Endothelial cell (in vitro differentiated cells): ENCODE measurements at regions not wholly inside any gene's neighbourhood (a gene's known extent, or its start where the extent isn't known, plus 50 kb on each side); places are given as distances from the start of the nearest gene placed in this dataset.

Source experiments
- DNase-seq: peaks from one replicate; pipeline ENCODE4 v3.0.0; 2021; ENCODE audit warnings: low spot score
- H3K27ac Mint-ChIP-seq: one replicate; pipeline ENCODE4 v1.8.0; 2021; ENCODE audit warnings: mixed read lengths, inconsistent platforms; ENCODE audit not compliant: unreplicated experiment
- H3K27me3 Mint-ChIP-seq: one replicate; pipeline ENCODE4 v1.8.0; 2021; ENCODE audit warnings: mild to moderate bottlenecking, moderate library complexity, mixed read lengths, inconsistent platforms; ENCODE audit not compliant: unreplicated experiment
- H3K36me3 Mint-ChIP-seq: one replicate; pipeline ENCODE4 v1.8.0; 2021; ENCODE audit warnings: mild to moderate bottlenecking, low read depth, mixed read lengths, inconsistent platforms; ENCODE audit not compliant: unreplicated experiment
- H3K4me1 Mint-ChIP-seq: one replicate; pipeline ENCODE4 v1.8.0; 2021; ENCODE audit warnings: mild to moderate bottlenecking, mixed read lengths, inconsistent platforms; ENCODE audit not compliant: unreplicated experiment
- H3K4me3 Mint-ChIP-seq: one replicate; pipeline ENCODE4 v1.8.0; 2021; ENCODE audit warnings: mild to moderate bottlenecking, mixed read lengths, inconsistent platforms; ENCODE audit not compliant: unreplicated experiment
- H3K9me3 Mint-ChIP-seq: one replicate; pipeline ENCODE4 v1.8.0; 2021; ENCODE audit warnings: mixed read lengths, inconsistent platforms; ENCODE audit not compliant: unreplicated experiment
- CTCF ChIP-seq: fragments of 200-600 bp; sonication (generic); IDR thresholded peaks from one replicate; pipeline ENCODE4 v1.5.0; 2021; ENCODE audit warnings: antibody characterized with exemption; ENCODE audit not compliant: unreplicated experiment

- no peaks in the 10 kb centered on the region for H3K9me3 Mint-ChIP-seq
- no peaks in the 10 kb centered on the region for H3K4me1 Mint-ChIP-seq
- peaks cover 2% of the 10 kb centered on the region for H3K27me3 Mint-ChIP-seq
- no peak overlapping the region for H3K27ac Mint-ChIP-seq
- no peak overlapping the region for H3K4me3 Mint-ChIP-seq
- H3K36me3 Mint-ChIP-seq: no peaks in the 10 kb centered on the region
- no peak for DNase-seq
- TF ChIP-seq CTCF: no peak
Observed at GRCh38 chr3:165521131-165521871, 315.9 kb downstream of the BCHE start.

- Mint-ChIP-seq H3K4me3 (no peak overlapping the region), H3K27ac (no peak overlapping the region), H3K27me3 (peaks cover 2% of the 10 kb centered on the region), H3K36me3 (no peaks in the 10 kb centered on the region), H3K9me3 (no peaks in the 10 kb centered on the region), H3K4me1 (no peaks in the 10 kb centered on the region)
- no peak for TF ChIP-seq CTCF
- no peak for DNase-seq
Observed at GRCh38 chr3:165519687-165520086, 317.5 kb downstream of the BCHE start.

GRCh38 chr3:165518346-165518745 lies 318.9 kb downstream of the BCHE start:
- Mint-ChIP-seq H3K9me3 (no peaks in the 10 kb centered on the region), H3K36me3 (no peaks in the 10 kb centered on the region), H3K27ac (no peak overlapping the region), H3K4me3 (no peak overlapping the region), H3K27me3 (peaks cover 2% of the 10 kb centered on the region), H3K4me1 (no peaks in the 10 kb centered on the region)
- TF ChIP-seq CTCF: no peak
- DNase-seq: no peak

GRCh38 chr3:165513715-165514701 lies 317.8 kb upstream of the SLITRK3 start:
- no peaks in the 10 kb centered on the region for H3K4me1 Mint-ChIP-seq
- no peaks in the 10 kb centered on the region for H3K36me3 Mint-ChIP-seq
- no peak for DNase-seq

More at GRCh38 chr3:165513715-165514701, 317.8 kb upstream of the SLITRK3 start:
- H3K27me3 Mint-ChIP-seq: peaks cover 2% of the 10 kb centered on the region
- no peak for TF ChIP-seq CTCF
- H3K27ac Mint-ChIP-seq: no peak overlapping the region
- no peak overlapping the region for H3K4me3 Mint-ChIP-seq
- no peaks in the 10 kb centered on the region for H3K9me3 Mint-ChIP-seq
